H9 (cell line): ENCODE measurements at regions not wholly inside any gene's neighbourhood (a gene's known extent, or its start where the extent isn't known, plus 50 kb on each side); places are given as distances from the start of the nearest gene placed in this dataset.

Experiments used
- DNase-seq: peaks from one replicate; pipeline ENCODE4 v3.0.0-alpha.2; 2017
- H2AFZ ChIP-seq: one replicate; pipeline ENCODE4 v1.6.1; 2013; ENCODE audit warnings: mild to moderate bottlenecking, low read length, control low read depth, moderate library complexity
- H2AK5ac ChIP-seq: 2 replicates; pipeline ENCODE4 v1.6.1; 2013; ENCODE audit warnings: low read length, control low read depth, mixed read lengths; ENCODE audit not compliant: insufficient read length
- H2BK120ac ChIP-seq: one replicate; pipeline ENCODE4 v1.6.1; 2013; ENCODE audit warnings: low read depth, mild to moderate bottlenecking, low read length, control low read depth, inconsistent platforms; ENCODE audit not compliant: poor library complexity, severe bottlenecking
- H2BK12ac ChIP-seq: 2 replicates; pipeline ENCODE4 v1.6.1; 2013; ENCODE audit warnings: low read length, control low read depth, mixed read lengths, low read depth; ENCODE audit not compliant: insufficient read length
- H2BK15ac ChIP-seq: 2 replicates; pipeline ENCODE4 v1.6.1; 2013; ENCODE audit warnings: low read depth, low read length, control low read depth
- H2BK20ac ChIP-seq: one replicate; pipeline ENCODE4 v1.6.1; 2013; ENCODE audit warnings: low read depth, mild to moderate bottlenecking, low read length, control low read depth, inconsistent platforms; ENCODE audit not compliant: poor library complexity, severe bottlenecking
- H2BK5ac ChIP-seq: 2 replicates; pipeline ENCODE4 v1.6.1; 2013; ENCODE audit warnings: low read length, control low read depth, mixed read lengths; ENCODE audit not compliant: insufficient read length
- H3K14ac ChIP-seq: 2 replicates; pipeline ENCODE4 v1.6.1; 2013; ENCODE audit warnings: low read length, control low read depth; ENCODE audit not compliant: insufficient read depth
- H3K18ac ChIP-seq: 2 replicates; pipeline ENCODE4 v1.6.1; 2013; ENCODE audit warnings: low read depth, mild to moderate bottlenecking, mixed read lengths, low read length, control low read depth; ENCODE audit not compliant: insufficient read length
- H3K23ac ChIP-seq: 2 replicates; pipeline ENCODE4 v1.6.1; 2013; ENCODE audit warnings: low read length, control low read depth, mixed read lengths, low read depth; ENCODE audit not compliant: insufficient read length
- H3K23me2 ChIP-seq: 2 replicates; pipeline ENCODE4 v1.6.1; 2013; ENCODE audit warnings: low read depth, mild to moderate bottlenecking, mixed read lengths, low read length, control low read depth; ENCODE audit not compliant: insufficient read length, poor library complexity, severe bottlenecking
- H3K27ac ChIP-seq: 2 replicates; pipeline ENCODE4 v1.5.1; 2013; ENCODE audit warnings: low read length, control low read depth, mixed read lengths, low read depth; ENCODE audit not compliant: insufficient read length
- H3K27me3 ChIP-seq: 2 replicates; pipeline ENCODE4 v1.6.1; 2013; ENCODE audit warnings: low read length, control low read depth, inconsistent platforms; ENCODE audit not compliant: insufficient read depth
- H3K4ac ChIP-seq: 2 replicates; pipeline ENCODE4 v1.6.1; 2013; ENCODE audit warnings: low read depth, mild to moderate bottlenecking, control low read depth, inconsistent platforms, low read length, moderate library complexity
- H3K4me1 ChIP-seq: 2 replicates; pipeline ENCODE4 v1.6.1; 2013; ENCODE audit warnings: low read length, control low read depth, inconsistent platforms; ENCODE audit not compliant: insufficient read depth
- H3K4me2 ChIP-seq: 2 replicates; pipeline ENCODE4 v1.6.1; 2013; ENCODE audit warnings: low read length, control low read depth, mixed read lengths; ENCODE audit not compliant: insufficient read length, insufficient read depth
- H3K56ac ChIP-seq: 2 replicates; pipeline ENCODE4 v1.6.1; 2013; ENCODE audit warnings: low read depth, mild to moderate bottlenecking, mixed read lengths, low read length, control low read depth; ENCODE audit not compliant: insufficient read length
- H3K79me1 ChIP-seq: 2 replicates; pipeline ENCODE4 v1.6.1; 2013; ENCODE audit warnings: low read depth, mild to moderate bottlenecking, moderate library complexity, low read length, control low read depth, inconsistent platforms; ENCODE audit not compliant: insufficient read depth, poor library complexity, severe bottlenecking
- H3K79me2 ChIP-seq: 2 replicates; pipeline ENCODE4 v1.6.1; 2013; ENCODE audit warnings: low read length, control low read depth, inconsistent platforms; ENCODE audit not compliant: insufficient read depth
- H3K9ac ChIP-seq: 2 replicates; pipeline ENCODE4 v1.6.1; 2013; ENCODE audit warnings: low read length, control low read depth, mixed read lengths; ENCODE audit not compliant: insufficient read length; ENCODE audit errors: extremely low read depth
- H3K9me3 ChIP-seq: one replicate; pipeline ENCODE4 v1.6.1; 2013; ENCODE audit warnings: low read depth, low read length, inconsistent platforms; ENCODE audit not compliant: control insufficient read depth
- H3T11ph ChIP-seq: one replicate; pipeline ENCODE4 v1.6.1; 2013; ENCODE audit warnings: mild to moderate bottlenecking, low read length, control low read depth, inconsistent platforms
- H4K20me1 ChIP-seq: one replicate; pipeline ENCODE4 v1.6.1; 2013; ENCODE audit not compliant: control insufficient read depth, insufficient read length, insufficient read depth
- H4K5ac ChIP-seq: 2 replicates; pipeline ENCODE4 v1.6.1; 2013; ENCODE audit warnings: low read depth, mild to moderate bottlenecking, mixed read lengths, low read length, control low read depth; ENCODE audit not compliant: insufficient read length
- H4K8ac ChIP-seq: replicated peaks from 2 replicates; pipeline ENCODE4 v1.6.1; 2013; ENCODE audit warnings: low read length, control low read depth, mixed read lengths, low read depth; ENCODE audit not compliant: insufficient read length
- H4K91ac ChIP-seq: 2 replicates; pipeline ENCODE4 v1.6.1; 2013; ENCODE audit warnings: low read depth, mild to moderate bottlenecking, moderate library complexity, mixed read lengths, low read length, control low read depth; ENCODE audit not compliant: insufficient read length
- H3K27ac Mint-ChIP-seq, 3 experiments: 2 replicates in 2 of 3; 3 replicates in 1 of 3; pipeline ENCODE4 v1.8.0; 2020 to 2021; ENCODE audit warnings: mixed read lengths in 3 of 3, mild to moderate bottlenecking in 1 of 3, moderate library complexity in 1 of 3
- H3K27me3 Mint-ChIP-seq: 2 replicates; pipeline ENCODE4 v1.8.0; 2021; ENCODE audit warnings: low read depth, mild to moderate bottlenecking, moderate library complexity, mixed read lengths
- H3K36me3 Mint-ChIP-seq, 3 experiments: 2 replicates in 2 of 3; 3 replicates in 1 of 3; pipeline ENCODE4 v1.8.0; 2020 to 2021; ENCODE audit warnings: low read depth in 3 of 3, mixed read lengths in 3 of 3; ENCODE audit not compliant: insufficient read depth in 1 of 3
- H3K4me1 Mint-ChIP-seq, 2 experiments: 2 replicates each; pipeline ENCODE4 v1.8.0; 2020; ENCODE audit warnings: mixed read lengths in 2 of 2
- H3K4me3 Mint-ChIP-seq, 2 experiments: 2 replicates in 1 of 2; 3 replicates in 1 of 2; pipeline ENCODE4 v1.8.0; 2020 to 2021; ENCODE audit warnings: mild to moderate bottlenecking in 2 of 2, mixed read lengths in 2 of 2, moderate library complexity in 1 of 2
- H3K9me3 Mint-ChIP-seq, 2 experiments: 2 replicates in 1 of 2; 3 replicates in 1 of 2; pipeline ENCODE4 v1.8.0; 2020; ENCODE audit warnings: mild to moderate bottlenecking in 2 of 2, mixed read lengths in 2 of 2, moderate library complexity in 1 of 2
- WGBS: extraction: QIAGEN DNeasy Blood & Tissue Kit; methylation state at CpG from one replicate; pipeline ENCODE4 v1.1.7; 2013; ENCODE audit warnings: missing lambda C conversion rate, low lambda C conversion rate, mixed read lengths; ENCODE audit not compliant: insufficient read length; ENCODE audit errors: extremely low coverage; 5-methylcytosine and 5-hydroxymethylcytosine counted together
- TF ChIP-seq, protein P1 (sequence below): fragments of 200-600 bp; sonication (generic); conservative IDR thresholded peaks from 3 replicates; pipeline ENCODE4 v1.8.0; 2021; ENCODE audit warnings: antibody characterized with exemption, mild to moderate bottlenecking

DNA sequence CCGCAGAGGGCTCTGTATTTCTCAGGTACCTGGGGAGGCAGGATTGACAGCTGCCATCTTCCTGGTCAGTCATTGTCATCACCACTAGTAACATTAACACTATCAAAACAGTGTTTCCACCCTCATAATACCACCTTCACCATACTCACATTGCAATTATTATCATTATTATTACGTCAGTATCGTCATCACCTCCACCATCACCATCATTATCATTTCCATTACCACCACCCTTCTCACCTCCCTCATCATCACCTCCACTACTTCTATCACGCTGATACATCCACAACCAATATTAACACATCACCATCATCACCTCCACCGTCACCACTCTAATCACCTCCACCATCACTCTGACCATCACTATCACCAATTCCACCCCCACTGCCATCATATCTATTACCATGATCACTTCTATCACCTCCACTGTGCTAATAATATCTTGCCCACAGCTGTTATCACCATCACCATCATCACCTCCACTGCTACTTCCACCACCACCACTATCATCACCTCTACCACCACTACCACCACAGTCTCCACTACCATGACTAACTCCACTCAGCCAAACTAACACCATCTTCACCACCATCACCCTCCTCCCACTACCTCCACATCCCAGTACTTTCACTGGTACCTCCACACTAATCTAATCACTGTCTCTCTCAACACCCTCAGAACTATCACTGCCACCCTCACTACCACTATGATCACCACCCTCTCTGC lies 196.4 kb downstream of the RPS24 start:
- DNase-seq = no peak
- Mint-ChIP-seq H3K27ac (no peak overlapping the region), H3K4me3 (no peak overlapping the region), H3K9me3 (peaks cover 0 to 2% of the 10 kb centered on the region in 2 experiments; a peak in 1 of 5 replicates), H3K36me3 (no peaks in the 10 kb centered on the region), H3K4me1 (no peaks in the 10 kb centered on the region), H3K27me3 (peaks cover 3% of the 10 kb centered on the region)
- Histone ChIP-seq H3K14ac (no peak overlapping the region), H3K4me2 (no peak overlapping the region), H3T11ph (no peak overlapping the region), H3K4me1 (no peaks in the 10 kb centered on the region), H2BK12ac (no peak overlapping the region), H3K9ac (no peak overlapping the region), H2AFZ (no peak overlapping the region), H3K4ac (no peak overlapping the region), H2AK5ac (no peak overlapping the region), H3K27me3 (no peaks in the 10 kb centered on the region), H2BK20ac (no peak overlapping the region), H2BK120ac (no peak overlapping the region), H3K23ac (no peak overlapping the region), H2BK15ac (no peak overlapping the region), H3K18ac (no peak overlapping the region), H3K79me2 (no peaks in the 10 kb centered on the region), H3K27ac (no peak overlapping the region), H3K79me1 (no peaks in the 10 kb centered on the region), H3K23me2 (no peaks in the 10 kb centered on the region), H3K9me3 (no peaks in the 10 kb centered on the region), H4K8ac (no peak overlapping the region), H3K56ac (no peak overlapping the region), H2BK5ac (no peak overlapping the region), H4K5ac (no peak overlapping the region), H4K91ac (no peak overlapping the region), H4K20me1 (no peaks in the 10 kb centered on the region)
- TF ChIP-seq, protein P1, sequence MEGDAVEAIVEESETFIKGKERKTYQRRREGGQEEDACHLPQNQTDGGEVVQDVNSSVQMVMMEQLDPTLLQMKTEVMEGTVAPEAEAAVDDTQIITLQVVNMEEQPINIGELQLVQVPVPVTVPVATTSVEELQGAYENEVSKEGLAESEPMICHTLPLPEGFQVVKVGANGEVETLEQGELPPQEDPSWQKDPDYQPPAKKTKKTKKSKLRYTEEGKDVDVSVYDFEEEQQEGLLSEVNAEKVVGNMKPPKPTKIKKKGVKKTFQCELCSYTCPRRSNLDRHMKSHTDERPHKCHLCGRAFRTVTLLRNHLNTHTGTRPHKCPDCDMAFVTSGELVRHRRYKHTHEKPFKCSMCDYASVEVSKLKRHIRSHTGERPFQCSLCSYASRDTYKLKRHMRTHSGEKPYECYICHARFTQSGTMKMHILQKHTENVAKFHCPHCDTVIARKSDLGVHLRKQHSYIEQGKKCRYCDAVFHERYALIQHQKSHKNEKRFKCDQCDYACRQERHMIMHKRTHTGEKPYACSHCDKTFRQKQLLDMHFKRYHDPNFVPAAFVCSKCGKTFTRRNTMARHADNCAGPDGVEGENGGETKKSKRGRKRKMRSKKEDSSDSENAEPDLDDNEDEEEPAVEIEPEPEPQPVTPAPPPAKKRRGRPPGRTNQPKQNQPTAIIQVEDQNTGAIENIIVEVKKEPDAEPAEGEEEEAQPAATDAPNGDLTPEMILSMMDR = no peak
- 100% methylated on average over 4 of the region's 5 CpGs for WGBS
